H9 (cell line): ENCODE measurements at regions not wholly inside any gene's neighbourhood (a gene's known extent, or its start where the extent isn't known, plus 50 kb on each side); places are given as distances from the start of the nearest gene placed in this dataset.

ENCODE experiments used
- DNase-seq: peaks from one replicate; pipeline ENCODE4 v3.0.0-alpha.2; 2017
- H2AFZ ChIP-seq: one replicate; pipeline ENCODE4 v1.6.1; 2013; ENCODE audit warnings: mild to moderate bottlenecking, low read length, control low read depth, moderate library complexity
- H2AK5ac ChIP-seq: 2 replicates; pipeline ENCODE4 v1.6.1; 2013; ENCODE audit warnings: low read length, control low read depth, mixed read lengths; ENCODE audit not compliant: insufficient read length
- H2BK120ac ChIP-seq: one replicate; pipeline ENCODE4 v1.6.1; 2013; ENCODE audit warnings: low read depth, mild to moderate bottlenecking, low read length, control low read depth, inconsistent platforms; ENCODE audit not compliant: poor library complexity, severe bottlenecking
- H2BK12ac ChIP-seq: 2 replicates; pipeline ENCODE4 v1.6.1; 2013; ENCODE audit warnings: low read length, control low read depth, mixed read lengths, low read depth; ENCODE audit not compliant: insufficient read length
- H2BK15ac ChIP-seq: 2 replicates; pipeline ENCODE4 v1.6.1; 2013; ENCODE audit warnings: low read depth, low read length, control low read depth
- H2BK20ac ChIP-seq: one replicate; pipeline ENCODE4 v1.6.1; 2013; ENCODE audit warnings: low read depth, mild to moderate bottlenecking, low read length, control low read depth, inconsistent platforms; ENCODE audit not compliant: poor library complexity, severe bottlenecking
- H2BK5ac ChIP-seq: 2 replicates; pipeline ENCODE4 v1.6.1; 2013; ENCODE audit warnings: low read length, control low read depth, mixed read lengths; ENCODE audit not compliant: insufficient read length
- H3K14ac ChIP-seq: 2 replicates; pipeline ENCODE4 v1.6.1; 2013; ENCODE audit warnings: low read length, control low read depth; ENCODE audit not compliant: insufficient read depth
- H3K18ac ChIP-seq: 2 replicates; pipeline ENCODE4 v1.6.1; 2013; ENCODE audit warnings: low read depth, mild to moderate bottlenecking, mixed read lengths, low read length, control low read depth; ENCODE audit not compliant: insufficient read length
- H3K23ac ChIP-seq: 2 replicates; pipeline ENCODE4 v1.6.1; 2013; ENCODE audit warnings: low read length, control low read depth, mixed read lengths, low read depth; ENCODE audit not compliant: insufficient read length
- H3K23me2 ChIP-seq: 2 replicates; pipeline ENCODE4 v1.6.1; 2013; ENCODE audit warnings: low read depth, mild to moderate bottlenecking, mixed read lengths, low read length, control low read depth; ENCODE audit not compliant: insufficient read length, poor library complexity, severe bottlenecking
- H3K27ac ChIP-seq: 2 replicates; pipeline ENCODE4 v1.5.1; 2013; ENCODE audit warnings: low read length, control low read depth, mixed read lengths, low read depth; ENCODE audit not compliant: insufficient read length
- H3K27me3 ChIP-seq: 2 replicates; pipeline ENCODE4 v1.6.1; 2013; ENCODE audit warnings: low read length, control low read depth, inconsistent platforms; ENCODE audit not compliant: insufficient read depth
- H3K4ac ChIP-seq: 2 replicates; pipeline ENCODE4 v1.6.1; 2013; ENCODE audit warnings: low read depth, mild to moderate bottlenecking, control low read depth, inconsistent platforms, low read length, moderate library complexity
- H3K4me1 ChIP-seq: 2 replicates; pipeline ENCODE4 v1.6.1; 2013; ENCODE audit warnings: low read length, control low read depth, inconsistent platforms; ENCODE audit not compliant: insufficient read depth
- H3K4me2 ChIP-seq: 2 replicates; pipeline ENCODE4 v1.6.1; 2013; ENCODE audit warnings: low read length, control low read depth, mixed read lengths; ENCODE audit not compliant: insufficient read length, insufficient read depth
- H3K56ac ChIP-seq: 2 replicates; pipeline ENCODE4 v1.6.1; 2013; ENCODE audit warnings: low read depth, mild to moderate bottlenecking, mixed read lengths, low read length, control low read depth; ENCODE audit not compliant: insufficient read length
- H3K79me1 ChIP-seq: 2 replicates; pipeline ENCODE4 v1.6.1; 2013; ENCODE audit warnings: low read depth, mild to moderate bottlenecking, moderate library complexity, low read length, control low read depth, inconsistent platforms; ENCODE audit not compliant: insufficient read depth, poor library complexity, severe bottlenecking
- H3K79me2 ChIP-seq: 2 replicates; pipeline ENCODE4 v1.6.1; 2013; ENCODE audit warnings: low read length, control low read depth, inconsistent platforms; ENCODE audit not compliant: insufficient read depth
- H3K9ac ChIP-seq: 2 replicates; pipeline ENCODE4 v1.6.1; 2013; ENCODE audit warnings: low read length, control low read depth, mixed read lengths; ENCODE audit not compliant: insufficient read length; ENCODE audit errors: extremely low read depth
- H3K9me3 ChIP-seq: one replicate; pipeline ENCODE4 v1.6.1; 2013; ENCODE audit warnings: low read depth, low read length, inconsistent platforms; ENCODE audit not compliant: control insufficient read depth
- H3T11ph ChIP-seq: one replicate; pipeline ENCODE4 v1.6.1; 2013; ENCODE audit warnings: mild to moderate bottlenecking, low read length, control low read depth, inconsistent platforms
- H4K20me1 ChIP-seq: one replicate; pipeline ENCODE4 v1.6.1; 2013; ENCODE audit not compliant: control insufficient read depth, insufficient read length, insufficient read depth
- H4K5ac ChIP-seq: 2 replicates; pipeline ENCODE4 v1.6.1; 2013; ENCODE audit warnings: low read depth, mild to moderate bottlenecking, mixed read lengths, low read length, control low read depth; ENCODE audit not compliant: insufficient read length
- H4K8ac ChIP-seq: replicated peaks from 2 replicates; pipeline ENCODE4 v1.6.1; 2013; ENCODE audit warnings: low read length, control low read depth, mixed read lengths, low read depth; ENCODE audit not compliant: insufficient read length
- H4K91ac ChIP-seq: 2 replicates; pipeline ENCODE4 v1.6.1; 2013; ENCODE audit warnings: low read depth, mild to moderate bottlenecking, moderate library complexity, mixed read lengths, low read length, control low read depth; ENCODE audit not compliant: insufficient read length
- H3K27ac Mint-ChIP-seq, 3 experiments: 2 replicates in 2 of 3; 3 replicates in 1 of 3; pipeline ENCODE4 v1.8.0; 2020 to 2021; ENCODE audit warnings: mixed read lengths in 3 of 3, mild to moderate bottlenecking in 1 of 3, moderate library complexity in 1 of 3
- H3K27me3 Mint-ChIP-seq: 2 replicates; pipeline ENCODE4 v1.8.0; 2021; ENCODE audit warnings: low read depth, mild to moderate bottlenecking, moderate library complexity, mixed read lengths
- H3K36me3 Mint-ChIP-seq, 3 experiments: 2 replicates in 2 of 3; 3 replicates in 1 of 3; pipeline ENCODE4 v1.8.0; 2020 to 2021; ENCODE audit warnings: low read depth in 3 of 3, mixed read lengths in 3 of 3; ENCODE audit not compliant: insufficient read depth in 1 of 3
- H3K4me1 Mint-ChIP-seq, 2 experiments: 2 replicates each; pipeline ENCODE4 v1.8.0; 2020; ENCODE audit warnings: mixed read lengths in 2 of 2
- H3K4me3 Mint-ChIP-seq, 2 experiments: 2 replicates in 1 of 2; 3 replicates in 1 of 2; pipeline ENCODE4 v1.8.0; 2020 to 2021; ENCODE audit warnings: mild to moderate bottlenecking in 2 of 2, mixed read lengths in 2 of 2, moderate library complexity in 1 of 2
- H3K9me3 Mint-ChIP-seq, 2 experiments: 2 replicates in 1 of 2; 3 replicates in 1 of 2; pipeline ENCODE4 v1.8.0; 2020; ENCODE audit warnings: mild to moderate bottlenecking in 2 of 2, mixed read lengths in 2 of 2, moderate library complexity in 1 of 2
- CTCF ChIP-seq: fragments of 200-600 bp; sonication (generic); conservative IDR thresholded peaks from 3 replicates; pipeline ENCODE4 v1.8.0; 2021; ENCODE audit warnings: antibody characterized with exemption, mild to moderate bottlenecking
- WGBS: extraction: QIAGEN DNeasy Blood & Tissue Kit; methylation state at CpG from one replicate; pipeline ENCODE4 v1.1.7; 2013; ENCODE audit warnings: missing lambda C conversion rate, low lambda C conversion rate, mixed read lengths; ENCODE audit not compliant: insufficient read length; ENCODE audit errors: extremely low coverage; 5-methylcytosine and 5-hydroxymethylcytosine counted together

GRCh38 chr5:74953937-74954720 is 87.9 kb upstream of the FAM169A start:
- H4K20me1 ChIP-seq: no peaks in the 10 kb centered on the region

More at GRCh38 chr5:74953937-74954720, 87.9 kb upstream of the FAM169A start:
- H3T11ph ChIP-seq: no peak overlapping the region
- no peak overlapping the region for H3K9ac ChIP-seq
- H3K4ac ChIP-seq: no peak overlapping the region
- no peaks in the 10 kb centered on the region for H3K23me2 ChIP-seq
- H2BK120ac ChIP-seq: no peak overlapping the region
- Mint-ChIP-seq H3K4me3 (no peak overlapping the region), H3K36me3 (peaks cover 0 to 6% (median 3%) of the 10 kb centered on the region in 3 experiments; a peak in 3 of 7 replicates), H3K27ac (no peak overlapping the region), H3K4me1 (0 out of 4 replicates have a peak, but pooled peaks cover 0 to 3% of the 10 kb centered on the region in 2 experiments), H3K9me3 (peaks cover 4 to 10% of the 10 kb centered on the region in 2 experiments; a peak in 4 of 5 replicates), H3K27me3 (no peaks in the 10 kb centered on the region; the same call in 1 of the 2 replicates)
- no peak overlapping the region for H3K27ac ChIP-seq
- H4K91ac ChIP-seq: no peak overlapping the region
- no peak overlapping the region for H3K4me2 ChIP-seq
- no peak overlapping the region for H2BK12ac ChIP-seq
- no peak overlapping the region for H4K5ac ChIP-seq
- no peaks in the 10 kb centered on the region for H3K79me2 ChIP-seq
- no peak overlapping the region for H2AFZ ChIP-seq
- H3K56ac ChIP-seq: no peak overlapping the region
- H3K18ac ChIP-seq: no peak overlapping the region
- DNase-seq: no peak
- H3K27me3 ChIP-seq: no peaks in the 10 kb centered on the region
- no peak overlapping the region for H3K23ac ChIP-seq
- H2AK5ac ChIP-seq: no peak overlapping the region
- no peak overlapping the region for H2BK20ac ChIP-seq
- H4K8ac ChIP-seq: no peak overlapping the region
- H3K9me3 ChIP-seq: no peaks in the 10 kb centered on the region
- TF ChIP-seq CTCF: no peak
- WGBS: no CpG with 5 or more reads among the region's 8 CpGs
- H3K4me1 ChIP-seq: no peaks in the 10 kb centered on the region
- no peak overlapping the region for H2BK15ac ChIP-seq
- no peak overlapping the region for H3K14ac ChIP-seq
- H2BK5ac ChIP-seq: no peak overlapping the region
- H3K79me1 ChIP-seq: no peaks in the 10 kb centered on the region
